ENCODE measurements at regions not wholly inside any gene's neighbourhood (a gene's known extent, or its start where the extent isn't known, plus 50 kb on each side); places are given as distances from the start of the nearest gene placed in this dataset.

DNA sequence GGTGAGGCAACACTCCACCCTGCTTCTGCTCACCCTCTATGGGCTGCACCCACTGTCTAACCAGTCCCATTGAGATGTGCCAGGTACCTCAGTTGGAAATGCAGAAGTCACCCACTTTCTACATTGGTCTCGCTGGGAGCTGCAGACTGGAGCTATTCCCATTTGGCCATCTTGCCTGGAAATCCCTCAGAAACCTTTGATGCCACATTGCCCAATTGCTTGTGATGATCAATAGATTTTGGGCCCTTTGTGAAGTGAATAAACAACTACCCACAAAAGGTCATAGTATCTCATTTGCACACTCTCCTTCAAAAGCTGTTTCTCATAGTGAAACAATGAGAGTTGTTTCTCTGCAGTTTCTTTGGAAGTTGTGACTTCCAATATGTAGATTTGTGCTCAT is 742.9 kb downstream of the INHBA start:
- TF ChIP-seq CTCF (conservative IDR thresholded peaks at IDR 0.05; ENCODE audit: low read length) (no peak), EZH2phosphoT487 (IDR thresholded peaks at IDR 0.05; ENCODE audit: borderline replicate concordance) (no peak)
